ENCODE measurements at regions not wholly inside any gene's neighbourhood (a gene's known extent, or its start where the extent isn't known, plus 50 kb on each side); places are given as distances from the start of the nearest gene placed in this dataset.

DNA sequence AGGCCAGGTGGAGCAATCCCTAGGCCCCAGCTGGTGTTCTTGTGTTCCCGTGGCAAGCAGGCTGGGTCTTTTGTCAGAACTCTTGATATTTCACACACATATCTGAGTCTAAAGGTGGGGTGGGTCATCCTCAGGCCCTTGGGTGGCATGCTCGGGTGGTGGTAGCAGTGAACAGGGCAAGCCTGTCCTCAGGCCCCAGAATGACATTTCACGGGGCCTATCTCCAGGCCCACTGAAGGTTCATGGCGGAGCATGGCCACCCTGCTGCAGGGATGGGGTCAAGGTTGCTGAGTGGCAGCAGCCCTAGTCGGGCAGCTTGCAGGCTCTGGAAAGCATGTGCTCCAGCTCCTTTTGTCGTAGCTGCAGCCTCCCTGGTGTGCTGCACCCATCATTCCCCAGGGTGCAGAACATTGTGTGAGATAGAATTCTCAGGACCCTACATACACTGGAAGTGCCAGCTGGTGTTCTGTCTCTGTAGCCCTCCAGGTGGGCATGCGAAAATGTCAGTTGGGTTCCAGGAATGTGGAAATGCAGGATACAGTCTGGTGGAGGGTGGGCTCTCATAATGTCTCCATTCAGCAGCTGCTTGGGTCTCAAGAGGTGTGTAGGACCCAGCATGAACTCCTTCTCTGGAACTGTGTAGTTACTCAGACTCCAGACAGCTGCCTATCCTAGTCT is 1571.8 kb downstream of the STIM2 start:
- TF ChIP-seq POLR2A (IDR thresholded peaks at IDR 0.05; ENCODE audit: low read depth, low read length) (no peak), SMARCA5 (IDR thresholded peaks at IDR 0.05) (no peak), TARDBP (IDR thresholded peaks at IDR 0.05; ENCODE audit: borderline replicate concordance) (no peak), POLR2AphosphoS5 (IDR thresholded peaks at IDR 0.05; ENCODE audit: low read length) (no peak), TAF1 (IDR thresholded peaks at IDR 0.05; ENCODE audit: borderline replicate concordance, low read depth, low read length) (no peak), EZH2 (IDR thresholded peaks at IDR 0.05; ENCODE audit: borderline replicate concordance, control insufficient read depth, low read depth, low read length) (no peak), YY1 (IDR thresholded peaks at IDR 0.05; ENCODE audit: low read depth, low read length) (no peak), SIN3A (IDR thresholded peaks at IDR 0.05; ENCODE audit: low read depth, low read length) (no peak), PRDM15 (CRISPR knock-in tag; IDR thresholded peaks at IDR 0.05) (no peak), ESRRA (IDR thresholded peaks at IDR 0.05; ENCODE audit: low read length) (no peak), CBX3 (IDR thresholded peaks at IDR 0.05; ENCODE audit: borderline replicate concordance, low read depth) (no peak), IKZF2 (IDR thresholded peaks at IDR 0.05) (no peak)
- TF ChIP-seq, protein P1, sequence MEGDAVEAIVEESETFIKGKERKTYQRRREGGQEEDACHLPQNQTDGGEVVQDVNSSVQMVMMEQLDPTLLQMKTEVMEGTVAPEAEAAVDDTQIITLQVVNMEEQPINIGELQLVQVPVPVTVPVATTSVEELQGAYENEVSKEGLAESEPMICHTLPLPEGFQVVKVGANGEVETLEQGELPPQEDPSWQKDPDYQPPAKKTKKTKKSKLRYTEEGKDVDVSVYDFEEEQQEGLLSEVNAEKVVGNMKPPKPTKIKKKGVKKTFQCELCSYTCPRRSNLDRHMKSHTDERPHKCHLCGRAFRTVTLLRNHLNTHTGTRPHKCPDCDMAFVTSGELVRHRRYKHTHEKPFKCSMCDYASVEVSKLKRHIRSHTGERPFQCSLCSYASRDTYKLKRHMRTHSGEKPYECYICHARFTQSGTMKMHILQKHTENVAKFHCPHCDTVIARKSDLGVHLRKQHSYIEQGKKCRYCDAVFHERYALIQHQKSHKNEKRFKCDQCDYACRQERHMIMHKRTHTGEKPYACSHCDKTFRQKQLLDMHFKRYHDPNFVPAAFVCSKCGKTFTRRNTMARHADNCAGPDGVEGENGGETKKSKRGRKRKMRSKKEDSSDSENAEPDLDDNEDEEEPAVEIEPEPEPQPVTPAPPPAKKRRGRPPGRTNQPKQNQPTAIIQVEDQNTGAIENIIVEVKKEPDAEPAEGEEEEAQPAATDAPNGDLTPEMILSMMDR (IDR thresholded peaks at IDR 0.05 in 2 of 3, conservative IDR thresholded peaks at IDR 0.05 in 1 of 3; ENCODE audit: control insufficient read depth in 2 of 3, extremely low read depth in 1 of 3, insufficient read depth in 1 of 3, low read depth in 3 of 3, low read length in 3 of 3), result no peak

All from GM12878 (cell line).